HepG2 (cell line): ENCODE measurements at regions not wholly inside any gene's neighbourhood (a gene's known extent, or its start where the extent isn't known, plus 50 kb on each side); places are given as distances from the start of the nearest gene placed in this dataset.
A peak's percentile ranks its signal among the peaks of the same experiment; 100 is the strongest.

Source experiments
- ATAC-seq: fragments of 200-7000 bp; cut with Tn5 transposase; 3 replicates; pipeline ENCODE4 v1.9.1; 2020; ENCODE audit warnings: mild to moderate bottlenecking, moderate library complexity
- BruUV-seq: library from RNA; stranded (reverse); fragments of 400-500 nt; replicated peaks from 2 replicates; lab custom pipeline; 2021; lab: Mats Ljungman, UMichigan
- CTCF ChIA-PET: fragments of 300-600 bp; formaldehyde crosslinking; extraction: SDS; loops from one replicate; lab custom pipeline; 2021; ENCODE audit warnings: low total read pairs, inconsistent platforms, low intra/inter-chr PET ratio; lab: Yijun Ruan, JAX
- POLR2A ChIA-PET: fragments of 350-600 bp; sonication (Branson Sonifier 250); formaldehyde crosslinking; loops from one replicate; lab custom pipeline; 2020; ENCODE audit warnings: antibody characterized with exemption, inconsistent platforms; lab: Yijun Ruan, JAX
- DNase-seq: peaks from one replicate; pipeline ENCODE4 v3.0.0-alpha.2; 2015; ENCODE audit warnings: low spot score
- FAIRE-seq: peaks from 3 replicates; lab custom pipeline; 2011; peaks lifted over from hg19 to GRCh38; lab: Jason Lieb, UNC
- H2AFZ ChIP-seq: one replicate; pipeline ENCODE4 v1.6.1; 2011; ENCODE audit warnings: low read length, inconsistent platforms
- H3K27ac ChIP-seq: fragments of 300-600 bp; 3 replicates; pipeline ENCODE4 v1.8.0; 2011; ENCODE audit warnings: mixed run types, mild to moderate bottlenecking, mixed read lengths, low read length, inconsistent platforms; ENCODE audit not compliant: insufficient read depth; ENCODE audit errors: extremely low read length
- H3K27me3 ChIP-seq, 2 experiments: fragments of 200-600 bp in 1 of 2; 2 replicates in 1 of 2; 3 replicates in 1 of 2; pipeline versions ENCODE4 v1.6.0 to v1.8.0; 2011; ENCODE audit warnings: low read length in 2 of 2, mild to moderate bottlenecking in 2 of 2, moderate library complexity in 2 of 2, inconsistent platforms in 1 of 2; ENCODE audit not compliant: insufficient read depth in 2 of 2, control insufficient read depth in 1 of 2
- H3K36me3 ChIP-seq, 2 experiments: fragments of 200-600 bp in 1 of 2; replicated peaks in 1 of 2; 2 replicates in 1 of 2; 3 replicates in 1 of 2; pipeline versions ENCODE4 v1.5.1 to v1.8.0; 2011; ENCODE audit warnings: low read length in 2 of 2, inconsistent platforms in 1 of 2; ENCODE audit not compliant: insufficient read depth in 2 of 2, control insufficient read depth in 1 of 2
- H3K4me1 ChIP-seq: 2 replicates; pipeline ENCODE4 v1.5.1; 2012; ENCODE audit warnings: low read length, inconsistent platforms; ENCODE audit not compliant: insufficient read depth
- H3K4me2 ChIP-seq: 2 replicates; pipeline ENCODE4 v1.6.0; 2011; ENCODE audit warnings: low read depth, low read length, inconsistent platforms
- H3K4me3 ChIP-seq, 3 experiments: fragments of 200-600 bp in 1 of 3; sonication (generic), shearing (Covaris generic) in 1 of 3; replicated peaks in 1 of 3; 2 replicates each; pipeline ENCODE4 v1.5.1; 2011 to 2016; ENCODE audit warnings: low read length in 3 of 3, inconsistent platforms in 2 of 3, low read depth in 2 of 3, mild to moderate bottlenecking in 2 of 3, control low read depth in 1 of 3, mixed read lengths in 1 of 3; ENCODE audit not compliant: insufficient read depth in 1 of 3
- H3K79me2 ChIP-seq: one replicate; pipeline ENCODE4 v1.6.1; 2011; ENCODE audit warnings: low read length, inconsistent platforms; ENCODE audit not compliant: insufficient read depth
- H3K9ac ChIP-seq: 2 replicates; pipeline ENCODE4 v1.6.0; 2011; ENCODE audit warnings: mild to moderate bottlenecking, low read depth, low read length, inconsistent platforms; ENCODE audit not compliant: insufficient read depth
- H3K9me3 ChIP-seq: 2 replicates; pipeline ENCODE4 v1.5.1; 2012; ENCODE audit warnings: mild to moderate bottlenecking, low read length
- H4K20me1 ChIP-seq: 2 replicates; pipeline ENCODE4 v1.6.0; 2011; ENCODE audit warnings: inconsistent platforms, mild to moderate bottlenecking, low read length, moderate library complexity; ENCODE audit not compliant: insufficient read depth
- ARID2 ChIP-seq: sonication (generic); formaldehyde crosslinking; IDR thresholded peaks from 2 replicates; pipeline ENCODE4 v1.8.1; 2022; ENCODE audit warnings: mild to moderate bottlenecking, missing genetic modification reagents, borderline replicate concordance
- CEBPB ChIP-seq: IDR thresholded peaks from 2 replicates; pipeline ENCODE4 v1.6.1; 2011; ENCODE audit warnings: low read depth, low read length, improper control_type of control experiment, borderline replicate concordance
- FOSL2 ChIP-seq: sonication (generic); formaldehyde crosslinking; IDR thresholded peaks from 2 replicates; pipeline ENCODE4 v1.4.0; 2020; ENCODE audit warnings: missing genetic modification reagents
- GPN1 ChIP-seq: sonication (generic); formaldehyde crosslinking; IDR thresholded peaks from 2 replicates; pipeline ENCODE4 v1.5.1; 2020; ENCODE audit warnings: missing genetic modification reagents, borderline replicate concordance
- JUND ChIP-seq: sonication (generic); formaldehyde crosslinking; IDR thresholded peaks from 2 replicates; pipeline ENCODE4 v1.8.0; 2022; ENCODE audit warnings: mild to moderate bottlenecking, missing genetic modification reagents
- MAFG ChIP-seq: sonication (generic); formaldehyde crosslinking; IDR thresholded peaks from 2 replicates; pipeline ENCODE4 v1.5.1; 2020; ENCODE audit warnings: mild to moderate bottlenecking, missing genetic modification reagents
- MAFK ChIP-seq, 2 experiments: IDR thresholded peaks in 1 of 2; conservative IDR thresholded peaks in 1 of 2; 2 replicates each; pipeline ENCODE4 v1.6.1; 2011; ENCODE audit warnings: improper control_type of control experiment in 2 of 2, low read length in 2 of 2
- SRF ChIP-seq: IDR thresholded peaks from 2 replicates; pipeline ENCODE4 v1.6.1; 2011; ENCODE audit warnings: mild to moderate bottlenecking, low read depth, low read length, moderate library complexity
- ZNF33B ChIP-seq: sonication (generic); formaldehyde crosslinking; IDR thresholded peaks from 2 replicates; pipeline ENCODE4 v1.5.1; 2020; ENCODE audit warnings: mild to moderate bottlenecking, missing genetic modification reagents
- ZNF468 ChIP-seq: sonication (generic); formaldehyde crosslinking; IDR thresholded peaks from 2 replicates; pipeline ENCODE4 v1.8.0; 2022; ENCODE audit warnings: mild to moderate bottlenecking, moderate library complexity, missing genetic modification reagents
- WGBS: methylation state at CpG from one replicate; pipeline ENCODE4 v1.1.6; 2017; ENCODE audit warnings: low lambda C conversion rate; 5-methylcytosine and 5-hydroxymethylcytosine counted together
- in situ Hi-C: cut with HindIII; loops from 2 replicates; pipeline ENCODE4 v1.10.0; 2017; ENCODE audit warnings: low pct_unique_long_range_greater_than_20kb; ENCODE audit not compliant: extremely low pct_ligation_motif_present
- intact Hi-C: fragments of 100-400 bp; cut with micrococcal nuclease; formaldehyde crosslinking; loops from one replicate; pipeline ENCODE4 v1.10.0; 2022; ENCODE audit not compliant: unreplicated experiment
- TF ChIP-seq, protein P1 (sequence below): sonication (generic); formaldehyde crosslinking; conservative IDR thresholded peaks from 2 replicates; pipeline ENCODE4 v1.5.0; 2020; ENCODE audit warnings: missing genetic modification reagents

DNA sequence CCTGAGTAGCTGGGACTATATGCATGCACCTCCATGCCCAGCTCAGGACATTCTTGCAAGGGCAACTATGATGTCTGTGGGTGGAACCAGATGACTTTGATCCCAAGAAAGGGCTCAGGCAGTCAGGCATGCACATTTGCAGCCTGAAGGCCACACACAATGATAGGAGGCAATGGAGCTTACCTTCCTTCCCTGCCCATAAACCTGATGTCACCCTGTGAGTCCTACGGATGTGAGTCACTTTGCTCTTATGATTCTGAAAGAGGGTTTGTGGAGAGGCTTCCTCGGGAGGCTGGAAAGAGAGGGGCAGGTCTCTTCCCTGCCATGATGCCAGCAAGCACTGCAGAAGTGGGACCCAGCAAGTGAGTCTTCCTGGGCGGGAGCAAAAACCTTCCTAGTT is 202.4 kb downstream of the LY86 start:
- no peak for FAIRE-seq

DNA sequence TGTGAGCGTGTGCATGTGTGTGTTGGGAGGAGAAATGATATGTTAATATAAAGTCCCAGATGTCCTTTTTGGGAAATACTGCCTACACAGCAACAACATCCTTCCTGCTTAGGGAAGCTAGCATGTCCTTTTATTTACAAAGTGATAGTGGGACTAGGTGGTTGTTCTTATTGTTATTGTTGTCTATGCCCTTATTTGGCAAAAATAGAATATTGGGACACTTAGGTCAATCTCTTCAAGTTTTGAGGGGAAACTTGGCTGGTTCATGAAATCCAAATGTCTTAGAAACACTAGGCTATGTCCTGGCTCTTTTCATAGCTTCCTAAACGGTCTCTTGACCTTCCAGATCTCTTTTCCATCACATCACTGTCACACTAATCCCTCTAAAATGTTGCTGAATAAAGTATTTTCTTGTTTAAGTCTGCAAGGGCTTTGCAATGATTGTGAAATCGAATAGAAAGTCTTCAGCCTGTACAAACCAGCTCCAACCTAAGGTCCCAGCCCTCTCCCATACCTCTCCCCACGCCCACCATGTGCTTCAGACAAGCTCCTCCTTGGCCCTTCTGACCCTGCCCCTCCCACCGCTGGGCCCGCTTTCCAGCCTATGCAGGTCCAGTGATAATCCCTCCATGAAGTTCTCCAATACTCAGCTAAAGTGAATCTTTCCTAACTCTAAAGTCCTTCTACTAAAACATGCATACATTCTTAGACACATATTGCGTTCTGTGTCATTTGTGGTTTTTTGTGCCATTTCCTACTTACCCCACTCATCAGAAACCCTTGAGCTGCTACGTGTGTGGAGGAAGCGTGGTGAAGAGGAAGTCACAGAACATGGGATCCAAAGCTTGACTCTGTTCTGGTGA is 205.1 kb downstream of the LY86 start:
- Histone ChIP-seq H3K27me3 (peaks cover 0 to 6% of the 10 kb centered on the region in 2 experiments; a peak in 2 of 5 replicates), H3K9me3 (no peaks in the 10 kb centered on the region), H3K79me2 (no peaks in the 10 kb centered on the region), H3K9ac (no peak overlapping the region), H3K4me3 (no peak overlapping the region), H2AFZ (no peak overlapping the region), H3K27ac (no peak overlapping the region), H3K4me1 (no peaks in the 10 kb centered on the region), H3K36me3 (no peaks in the 10 kb centered on the region), H4K20me1 (no peaks in the 10 kb centered on the region), H3K4me2 (no peak overlapping the region)
- DNase-seq: no peak
- CTCF ChIA-PET: no interaction called here
- POLR2A ChIA-PET: no interaction called here
- 32% methylated on average over 9 of the region's 9 CpGs for WGBS
- intact Hi-C loops (no loop called here), in situ Hi-C loops (no loop called here)
- no TSS peak for BruUV-seq
- no peak for FAIRE-seq
- no peak for TF ChIP-seq ZNF33B (CRISPR knock-in tag)
- TF ChIP-seq GPN1 (CRISPR knock-in tag): no peak
- no peak for TF ChIP-seq ARID2
- no peak for TF ChIP-seq MAFG (CRISPR knock-in tag)
- no peak for TF ChIP-seq ZNF468 (CRISPR knock-in tag)
- 0 out of 4 replicates have a peak, but pooled peaks of 1 of the 2 experiments have one; percentile 7 for TF ChIP-seq MAFK (conservative IDR thresholded peaks at IDR 0.05 in 1 of 2, IDR thresholded peaks at IDR 0.05 in 1 of 2; ENCODE audit: low read length in 2 of 2)
- 0 out of 2 replicates have a peak, but pooled peaks have one; percentile 33 for TF ChIP-seq SRF
- no peak for TF ChIP-seq JUND (CRISPR knock-in tag)
- TF ChIP-seq CEBPB: peak; percentile 51; the same call in 1 of the 2 replicates
- no peak for ATAC-seq

More for the DNA sequence above, 202.4 kb downstream of the LY86 start:
- H3K4me1 ChIP-seq: no peaks in the 10 kb centered on the region
- H3K36me3 ChIP-seq: no peaks in the 10 kb centered on the region
- CTCF ChIA-PET: no interaction called here
- DNase-seq (peak; percentile 33), ATAC-seq (no peak)
- H3K27me3 ChIP-seq: peaks cover 0 to 2% of the 10 kb centered on the region in 2 experiments; a peak in 1 of 5 replicates
- 17% methylated on average over 3 of the region's 3 CpGs for WGBS
- no peak overlapping the region for H3K27ac ChIP-seq
- BruUV-seq: no TSS peak
- 0 out of 2 replicates have a peak, but pooled peaks have one; percentile 33 for TF ChIP-seq FOSL2
- TF ChIP-seq, protein P1, sequence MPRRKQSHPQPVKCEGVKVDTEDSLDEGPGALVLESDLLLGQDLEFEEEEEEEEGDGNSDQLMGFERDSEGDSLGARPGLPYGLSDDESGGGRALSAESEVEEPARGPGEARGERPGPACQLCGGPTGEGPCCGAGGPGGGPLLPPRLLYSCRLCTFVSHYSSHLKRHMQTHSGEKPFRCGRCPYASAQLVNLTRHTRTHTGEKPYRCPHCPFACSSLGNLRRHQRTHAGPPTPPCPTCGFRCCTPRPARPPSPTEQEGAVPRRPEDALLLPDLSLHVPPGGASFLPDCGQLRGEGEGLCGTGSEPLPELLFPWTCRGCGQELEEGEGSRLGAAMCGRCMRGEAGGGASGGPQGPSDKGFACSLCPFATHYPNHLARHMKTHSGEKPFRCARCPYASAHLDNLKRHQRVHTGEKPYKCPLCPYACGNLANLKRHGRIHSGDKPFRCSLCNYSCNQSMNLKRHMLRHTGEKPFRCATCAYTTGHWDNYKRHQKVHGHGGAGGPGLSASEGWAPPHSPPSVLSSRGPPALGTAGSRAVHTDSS (CRISPR knock-in tag): no peak
- H2AFZ ChIP-seq: no peak overlapping the region
- H3K79me2 ChIP-seq: no peaks in the 10 kb centered on the region
- no peaks in the 10 kb centered on the region for H3K9me3 ChIP-seq
- POLR2A ChIA-PET: no interaction called here
- intact Hi-C loops: no loop called here
- no peak overlapping the region for H3K4me3 ChIP-seq
- in situ Hi-C loops: no loop called here
- no peak overlapping the region for H3K9ac ChIP-seq
- H3K4me2 ChIP-seq: no peak overlapping the region
- H4K20me1 ChIP-seq: no peaks in the 10 kb centered on the region
